ENCODE measurements at regions not wholly inside any gene's neighbourhood (a gene's known extent, or its start where the extent isn't known, plus 50 kb on each side); places are given as distances from the start of the nearest gene placed in this dataset.

DNA sequence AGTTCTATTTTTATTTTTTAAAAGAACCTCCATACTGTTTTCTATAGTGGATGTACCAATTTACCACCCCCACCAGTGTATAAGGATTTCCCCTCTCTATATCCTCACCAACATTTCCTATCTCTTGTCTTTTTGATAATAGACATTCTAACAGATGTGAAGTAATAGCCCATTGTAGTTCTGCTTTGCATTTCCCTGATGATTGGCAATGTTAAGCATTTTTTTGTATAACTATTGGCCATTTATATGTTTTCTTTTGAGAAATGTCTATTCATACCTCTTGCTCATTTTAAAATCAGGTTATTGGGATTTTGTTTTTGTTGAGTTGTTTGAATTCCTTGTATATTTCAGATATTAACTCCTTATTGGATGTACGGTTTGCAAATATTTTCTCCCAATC is 251.1 kb upstream of the HTR2C start:
- no peak for DNase-seq

DNA sequence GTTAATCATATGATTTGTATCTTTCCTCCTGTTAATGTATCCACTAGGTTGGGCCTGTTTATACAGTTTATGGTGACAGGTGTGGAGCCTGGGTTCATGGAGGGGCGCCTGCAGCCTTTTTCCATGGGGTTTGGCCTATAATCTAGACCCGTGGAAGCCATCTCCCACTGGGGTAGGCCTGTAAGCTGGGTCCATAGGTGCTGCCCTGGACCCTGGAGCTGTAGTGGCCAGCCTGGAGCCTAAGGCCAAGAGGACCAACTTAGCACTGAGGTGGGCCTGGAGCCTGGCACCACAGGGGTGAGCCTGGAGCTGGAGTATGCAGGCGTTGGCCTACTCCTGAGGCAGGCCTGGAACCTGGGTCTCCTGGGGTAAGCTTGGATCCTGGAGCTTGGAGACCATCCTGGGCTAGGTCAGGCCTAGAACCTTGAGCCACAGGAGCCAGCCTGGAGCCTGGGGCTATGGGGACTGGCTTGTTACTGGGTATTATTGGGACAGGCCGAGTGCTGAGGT is 249.4 kb upstream of the HTR2C start:
- no peak for DNase-seq

DNA sequence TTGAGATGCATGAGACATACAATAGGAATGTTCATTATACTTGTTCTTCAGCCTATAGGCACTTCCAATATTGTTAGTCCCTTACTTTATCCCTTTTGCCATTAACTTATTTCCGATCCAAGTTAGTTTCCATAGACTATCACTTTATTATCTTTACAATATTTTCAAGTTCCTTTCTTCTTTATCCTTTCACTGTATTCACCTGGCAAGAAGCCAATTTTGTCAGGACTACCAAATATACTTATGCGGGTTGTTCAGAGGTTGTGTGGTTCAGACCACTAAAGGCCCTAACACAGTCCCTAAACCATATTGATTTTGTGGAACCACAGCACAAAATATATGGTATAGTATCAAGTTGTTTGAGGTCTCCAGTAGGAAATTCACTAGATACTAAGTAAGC is 245.0 kb upstream of the HTR2C start:
- DNase-seq, result no peak

DNA sequence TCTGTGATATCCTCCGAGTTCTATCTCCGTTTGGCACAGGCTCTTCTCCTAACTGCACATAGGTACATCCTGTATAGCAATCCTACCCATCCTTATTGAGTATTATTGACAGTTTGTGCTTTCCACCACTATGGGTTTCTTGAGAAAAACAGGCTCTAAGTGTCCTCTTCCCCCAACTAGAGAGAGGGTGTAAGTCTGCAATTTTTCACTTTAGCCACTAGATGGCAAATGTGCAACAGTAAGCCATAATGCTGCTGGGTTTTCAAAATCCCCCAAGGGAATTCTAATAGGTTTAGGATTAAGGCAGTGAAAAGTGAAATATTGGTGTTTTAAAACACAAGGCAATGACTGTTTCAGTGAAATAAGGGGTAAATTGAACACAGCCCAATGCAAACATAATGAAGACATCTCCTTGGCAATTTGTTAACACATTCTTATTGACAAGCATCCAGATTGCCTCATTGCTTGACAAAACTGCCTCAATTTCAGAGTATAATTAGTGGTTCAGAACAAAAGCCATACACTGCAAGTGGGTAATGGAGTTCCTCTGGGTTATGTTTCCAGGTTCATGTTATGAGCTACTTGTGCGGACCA is 239.0 kb upstream of the HTR2C start:
- peak; percentile 1 for DNase-seq

DNA sequence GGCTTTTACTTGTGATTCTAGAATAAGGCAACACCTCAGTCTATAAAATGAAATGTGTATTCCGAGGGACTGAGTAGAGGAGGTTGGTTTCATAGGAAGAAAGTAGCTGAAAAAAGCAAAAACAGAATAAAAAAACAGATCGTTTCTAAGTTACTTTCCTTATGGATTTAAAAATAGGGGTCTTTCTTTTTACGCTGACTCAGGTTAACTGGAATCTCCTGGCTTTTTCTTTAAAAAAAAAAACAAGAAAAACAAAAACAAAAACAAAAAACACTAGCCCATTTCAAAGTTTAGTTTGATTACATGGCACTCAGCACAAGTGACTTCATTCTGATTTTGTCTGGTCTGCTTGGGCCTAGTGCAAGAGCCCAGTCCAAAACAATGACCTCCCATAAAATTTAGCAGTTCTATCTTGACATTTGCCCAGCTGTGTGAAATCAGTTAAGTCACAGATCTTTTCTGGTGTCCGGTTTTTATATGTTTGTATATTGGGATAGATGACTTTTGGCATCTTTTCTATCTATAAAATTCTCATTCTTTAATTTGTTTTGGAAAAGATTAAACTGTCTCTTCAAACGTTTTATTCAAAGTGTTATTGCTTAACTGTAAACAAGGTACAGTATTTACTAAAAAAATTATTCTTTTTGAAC is 222.7 kb upstream of the HTR2C start:
- no peak for DNase-seq

DNA sequence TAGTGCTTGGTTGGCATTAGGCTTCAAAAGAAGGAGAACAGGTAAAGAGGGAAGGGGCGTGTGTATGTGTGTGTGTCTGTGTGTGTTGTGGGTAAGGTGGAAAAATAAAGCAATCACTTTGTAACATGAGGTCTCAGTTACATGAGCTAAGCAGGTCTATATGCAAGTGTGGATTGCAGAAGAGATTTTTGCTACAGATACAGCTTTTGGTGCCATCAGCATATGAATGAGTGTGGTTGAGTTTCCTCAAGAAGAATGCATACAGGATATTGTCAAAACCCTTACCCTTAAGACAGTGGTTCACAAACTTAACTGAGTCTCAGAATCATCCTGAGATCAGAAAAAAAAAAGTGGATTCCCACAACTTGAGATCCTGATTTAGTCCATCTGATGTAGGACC is 220.5 kb upstream of the HTR2C start:
- no peak for DNase-seq

DNA sequence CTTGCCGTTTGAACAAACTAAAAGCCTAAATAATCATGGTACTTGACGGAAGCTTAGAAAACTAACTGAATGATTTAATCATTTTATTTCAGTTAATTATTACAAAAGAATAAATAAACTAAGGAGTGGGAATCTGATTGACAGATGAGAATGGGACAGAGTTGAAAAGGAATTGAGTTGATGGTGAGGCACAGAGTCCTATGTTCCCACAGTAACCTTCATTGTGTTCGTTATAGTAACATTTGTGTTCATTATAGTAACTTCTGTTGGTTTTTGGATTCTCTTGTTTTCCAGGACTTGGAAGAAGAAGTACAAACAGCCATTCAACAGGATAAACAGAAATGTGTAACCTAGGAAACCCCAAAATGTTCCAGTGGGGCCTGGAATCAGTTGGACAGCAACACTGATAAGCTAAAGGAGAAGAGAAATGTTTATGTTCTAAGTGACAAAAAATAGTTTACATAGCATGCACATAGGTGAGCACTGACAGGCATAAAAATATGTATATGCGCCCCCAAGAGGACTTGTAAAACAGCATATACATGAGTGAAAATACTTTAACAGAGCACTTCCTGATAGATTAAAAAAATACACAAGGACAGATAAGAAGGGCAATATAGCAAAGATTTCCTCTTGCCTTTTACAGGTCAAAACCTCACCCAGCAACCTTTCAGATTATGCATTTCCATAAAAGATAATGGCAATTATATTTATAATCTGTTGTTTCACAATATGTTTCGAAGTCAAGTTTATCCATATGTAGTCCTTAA is 218.6 kb upstream of the HTR2C start:
- DNase-seq, result no peak

DNA sequence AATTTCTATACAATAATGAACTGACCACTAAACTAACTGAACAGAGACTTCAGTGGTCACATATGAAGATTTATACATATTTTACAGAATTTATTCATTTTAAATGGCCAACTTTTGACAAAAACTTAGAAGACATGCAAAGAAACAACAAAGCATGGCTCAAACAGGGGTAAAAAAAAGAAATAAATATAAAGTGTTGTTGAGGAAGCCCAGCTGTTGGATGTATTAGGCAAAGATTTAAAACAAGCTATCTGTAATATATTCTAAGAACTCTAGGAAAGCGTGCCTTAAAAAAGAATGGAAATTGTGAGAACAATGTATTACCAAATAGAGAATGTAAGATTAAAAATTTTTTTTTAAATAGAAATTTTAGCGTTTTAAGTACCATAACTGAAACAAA is 210.9 kb upstream of the HTR2C start:
- no peak for DNase-seq

DNA sequence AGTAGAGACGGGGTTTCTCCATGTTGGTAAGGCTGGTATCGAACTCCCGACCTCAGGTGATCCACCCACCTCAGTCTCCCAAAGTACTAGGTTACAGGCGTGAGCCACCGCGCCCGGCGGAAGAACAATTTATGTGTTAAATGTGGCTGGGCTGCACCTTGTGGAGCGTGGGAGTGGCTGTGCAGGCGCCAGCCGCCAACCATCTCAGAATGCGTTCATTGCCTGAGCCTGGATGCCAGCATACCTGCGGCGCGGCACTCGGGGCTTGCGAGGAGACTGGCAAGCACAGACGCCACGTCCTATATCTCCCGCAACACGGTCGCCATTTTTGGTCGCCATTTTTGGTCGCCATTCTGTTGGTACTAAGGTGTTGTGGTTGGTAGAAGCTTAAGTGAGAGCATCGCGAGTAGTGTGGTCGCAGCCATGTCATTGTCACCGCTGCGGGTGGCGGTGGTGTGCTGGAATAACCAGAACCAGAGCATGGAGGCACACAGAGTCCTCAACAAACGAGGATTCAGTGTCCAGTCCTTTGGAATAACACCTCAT is 193.6 kb upstream of the HTR2C start:
- no peak for DNase-seq

Measured in midbrain (tissue), 1 donor.